ENCODE measurements at regions not wholly inside any gene's neighbourhood (a gene's known extent, or its start where the extent isn't known, plus 50 kb on each side); places are given as distances from the start of the nearest gene placed in this dataset.

DNA sequence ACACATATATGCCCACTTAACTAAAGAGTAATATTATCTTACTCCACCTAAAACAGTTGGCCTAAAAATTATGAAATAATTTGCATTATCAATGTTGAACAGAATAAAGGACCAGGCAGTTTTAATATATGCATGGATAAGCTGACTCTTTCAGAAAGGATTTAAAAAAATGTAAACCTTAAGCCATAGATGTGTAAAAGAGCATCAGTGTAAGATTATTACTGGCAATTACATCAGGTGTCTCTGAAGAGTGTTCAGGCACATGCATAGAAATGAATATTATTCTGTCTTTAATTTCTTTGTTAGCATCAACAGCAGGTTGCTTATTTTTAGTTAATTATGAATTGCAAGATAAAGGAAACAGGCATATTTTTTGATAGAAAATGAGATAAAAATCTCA, 1353.8 kb downstream of the C4orf33 start:
- Histone ChIP-seq H3K4me3 (ENCODE audit: low read depth, low read length) (no peak overlapping the region), H3K4me1 (ENCODE audit: control insufficient read depth, insufficient read depth, low read length) (no peaks in the 10 kb centered on the region), H3K27ac (ENCODE audit: extremely low read depth, low read depth, low read length) (no peak overlapping the region), H3K36me3 (ENCODE audit: control insufficient read depth in 2 of 2, insufficient read depth in 1 of 2, low read length in 2 of 2) (no peaks in the 10 kb centered on the region), H3K9me3 (ENCODE audit: control insufficient read depth, insufficient read depth, low read depth, low read length) (no peaks in the 10 kb centered on the region)
- no peak for TF ChIP-seq ZBTB20 (tag by site-specific recombination; IDR thresholded peaks at IDR 0.05)
- TF ChIP-seq ZNF626 (tag by site-specific recombination; IDR thresholded peaks at IDR 0.05), result no peak
- no peak for TF ChIP-seq ZNF169 (tag by site-specific recombination; IDR thresholded peaks at IDR 0.05)
- TF ChIP-seq ZNF660 (tag by site-specific recombination; IDR thresholded peaks at IDR 0.05), result no peak
- TF ChIP-seq ZNF777 (tag by site-specific recombination; IDR thresholded peaks at IDR 0.05; ENCODE audit: borderline replicate concordance), result no peak
- TF ChIP-seq, protein P1, sequence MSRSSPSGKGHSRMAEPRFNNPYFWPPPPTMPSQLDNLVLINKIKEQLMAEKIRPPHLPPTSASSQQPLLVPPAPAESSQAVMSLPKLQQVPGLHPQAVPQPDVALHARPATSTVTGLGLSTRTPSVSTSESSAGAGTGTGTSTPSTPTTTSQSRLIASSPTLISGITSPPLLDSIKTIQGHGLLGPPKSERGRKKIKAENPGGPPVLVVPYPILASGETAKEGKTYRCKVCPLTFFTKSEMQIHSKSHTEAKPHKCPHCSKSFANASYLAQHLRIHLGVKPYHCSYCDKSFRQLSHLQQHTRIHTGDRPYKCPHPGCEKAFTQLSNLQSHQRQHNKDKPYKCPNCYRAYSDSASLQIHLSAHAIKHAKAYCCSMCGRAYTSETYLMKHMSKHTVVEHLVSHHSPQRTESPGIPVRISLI (tag by site-specific recombination; IDR thresholded peaks at IDR 0.05), result no peak
- TF ChIP-seq, protein P2, sequence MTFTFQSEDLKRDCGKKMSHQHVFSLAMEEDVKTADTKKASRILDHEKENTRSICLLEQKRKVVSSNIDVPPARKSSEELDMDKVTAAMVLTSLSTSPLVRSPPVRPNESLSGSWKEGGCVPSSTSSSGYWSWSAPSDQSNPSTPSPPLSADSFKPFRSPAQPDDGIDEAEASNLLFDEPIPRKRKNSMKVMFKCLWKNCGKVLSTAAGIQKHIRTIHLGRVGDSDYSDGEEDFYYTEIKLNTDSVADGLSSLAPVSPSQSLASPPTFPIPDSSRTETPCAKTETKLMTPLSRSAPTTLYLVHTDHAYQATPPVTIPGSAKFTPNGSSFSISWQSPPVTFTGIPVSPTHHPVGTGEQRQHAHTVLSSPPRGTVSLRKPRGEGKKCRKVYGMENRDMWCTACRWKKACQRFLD (tag by site-specific recombination; IDR thresholded peaks at IDR 0.05), result no peak
- TF ChIP-seq, protein P3, sequence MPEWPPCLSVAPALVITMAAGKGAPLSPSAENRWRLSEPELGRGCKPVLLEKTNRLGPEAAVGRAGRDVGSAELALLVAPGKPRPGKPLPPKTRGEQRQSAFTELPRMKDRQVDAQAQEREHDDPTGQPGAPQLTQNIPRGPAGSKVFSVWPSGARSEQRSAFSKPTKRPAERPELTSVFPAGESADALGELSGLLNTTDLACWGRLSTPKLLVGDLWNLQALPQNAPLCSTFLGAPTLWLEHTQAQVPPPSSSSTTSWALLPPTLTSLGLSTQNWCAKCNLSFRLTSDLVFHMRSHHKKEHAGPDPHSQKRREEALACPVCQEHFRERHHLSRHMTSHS (tag by site-specific recombination; IDR thresholded peaks at IDR 0.05), result no peak
- no peak for TF ChIP-seq ZFP3 (tag by site-specific recombination; IDR thresholded peaks at IDR 0.05; ENCODE audit: low read depth)
- TF ChIP-seq ZNF701 (tag by site-specific recombination; IDR thresholded peaks at IDR 0.05), result no peak
- no peak for TF ChIP-seq ZNF624 (tag by site-specific recombination; IDR thresholded peaks at IDR 0.05)
- TF ChIP-seq ZNF560 (tag by site-specific recombination; IDR thresholded peaks at IDR 0.05; ENCODE audit: borderline replicate concordance), result no peak
- TF ChIP-seq PRDM1 (tag by site-specific recombination; IDR thresholded peaks at IDR 0.05), result no peak
- TF ChIP-seq ZBTB8A (tag by site-specific recombination; IDR thresholded peaks at IDR 0.05), result no peak
- ChIA-PET POLR2A (no interaction called here), CTCF (no interaction called here)

DNA sequence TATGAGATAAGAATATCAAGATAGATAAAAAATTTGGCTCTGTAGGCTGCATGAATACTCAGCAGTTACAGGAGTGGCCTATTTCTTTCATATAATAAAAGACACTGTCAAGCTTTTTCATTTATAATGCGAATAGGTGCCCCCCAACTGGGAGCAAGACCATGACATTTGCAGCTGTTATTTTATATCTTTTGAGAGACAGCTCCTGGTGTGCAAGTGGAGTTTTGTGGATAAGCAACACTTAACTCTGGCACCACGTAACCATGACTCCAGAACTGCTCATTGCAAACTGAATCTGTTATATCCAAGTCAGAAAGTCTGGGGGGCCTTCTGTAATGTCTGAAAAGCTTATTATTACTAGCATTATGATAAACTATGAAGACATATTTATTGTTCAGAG, 1372.4 kb downstream of the C4orf33 start:
- H3K4me1 ChIP-seq (ENCODE audit: control insufficient read depth, insufficient read depth, low read length), result no peaks in the 10 kb centered on the region
- no peak for TF ChIP-seq ZNF677 (tag by site-specific recombination; IDR thresholded peaks at IDR 0.05)
- no peak for TF ChIP-seq IKZF3 (tag by site-specific recombination; IDR thresholded peaks at IDR 0.05)
- TF ChIP-seq ZFP3 (tag by site-specific recombination; IDR thresholded peaks at IDR 0.05; ENCODE audit: low read depth), result no peak
- no peak for TF ChIP-seq ZNF777 (tag by site-specific recombination; IDR thresholded peaks at IDR 0.05; ENCODE audit: borderline replicate concordance)
- no peak for TF ChIP-seq ZNF423 (tag by site-specific recombination; IDR thresholded peaks at IDR 0.05)
- TF ChIP-seq ZNF157 (tag by site-specific recombination; IDR thresholded peaks at IDR 0.05), result no peak
- no peak for TF ChIP-seq ZNF768 (tag by site-specific recombination; IDR thresholded peaks at IDR 0.05)
- TF ChIP-seq, protein P4, sequence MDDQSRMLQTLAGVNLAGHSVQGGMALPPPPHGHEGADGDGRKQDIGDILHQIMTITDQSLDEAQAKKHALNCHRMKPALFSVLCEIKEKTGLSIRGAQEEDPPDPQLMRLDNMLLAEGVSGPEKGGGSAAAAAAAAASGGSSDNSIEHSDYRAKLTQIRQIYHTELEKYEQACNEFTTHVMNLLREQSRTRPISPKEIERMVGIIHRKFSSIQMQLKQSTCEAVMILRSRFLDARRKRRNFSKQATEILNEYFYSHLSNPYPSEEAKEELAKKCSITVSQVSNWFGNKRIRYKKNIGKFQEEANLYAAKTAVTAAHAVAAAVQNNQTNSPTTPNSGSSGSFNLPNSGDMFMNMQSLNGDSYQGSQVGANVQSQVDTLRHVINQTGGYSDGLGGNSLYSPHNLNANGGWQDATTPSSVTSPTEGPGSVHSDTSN (CRISPR knock-in tag; IDR thresholded peaks at IDR 0.05), result no peak
- TF ChIP-seq ZNF701 (tag by site-specific recombination; IDR thresholded peaks at IDR 0.05), result no peak
- no peak for TF ChIP-seq ZNF114 (tag by site-specific recombination; IDR thresholded peaks at IDR 0.05)
- TF ChIP-seq, protein P5, sequence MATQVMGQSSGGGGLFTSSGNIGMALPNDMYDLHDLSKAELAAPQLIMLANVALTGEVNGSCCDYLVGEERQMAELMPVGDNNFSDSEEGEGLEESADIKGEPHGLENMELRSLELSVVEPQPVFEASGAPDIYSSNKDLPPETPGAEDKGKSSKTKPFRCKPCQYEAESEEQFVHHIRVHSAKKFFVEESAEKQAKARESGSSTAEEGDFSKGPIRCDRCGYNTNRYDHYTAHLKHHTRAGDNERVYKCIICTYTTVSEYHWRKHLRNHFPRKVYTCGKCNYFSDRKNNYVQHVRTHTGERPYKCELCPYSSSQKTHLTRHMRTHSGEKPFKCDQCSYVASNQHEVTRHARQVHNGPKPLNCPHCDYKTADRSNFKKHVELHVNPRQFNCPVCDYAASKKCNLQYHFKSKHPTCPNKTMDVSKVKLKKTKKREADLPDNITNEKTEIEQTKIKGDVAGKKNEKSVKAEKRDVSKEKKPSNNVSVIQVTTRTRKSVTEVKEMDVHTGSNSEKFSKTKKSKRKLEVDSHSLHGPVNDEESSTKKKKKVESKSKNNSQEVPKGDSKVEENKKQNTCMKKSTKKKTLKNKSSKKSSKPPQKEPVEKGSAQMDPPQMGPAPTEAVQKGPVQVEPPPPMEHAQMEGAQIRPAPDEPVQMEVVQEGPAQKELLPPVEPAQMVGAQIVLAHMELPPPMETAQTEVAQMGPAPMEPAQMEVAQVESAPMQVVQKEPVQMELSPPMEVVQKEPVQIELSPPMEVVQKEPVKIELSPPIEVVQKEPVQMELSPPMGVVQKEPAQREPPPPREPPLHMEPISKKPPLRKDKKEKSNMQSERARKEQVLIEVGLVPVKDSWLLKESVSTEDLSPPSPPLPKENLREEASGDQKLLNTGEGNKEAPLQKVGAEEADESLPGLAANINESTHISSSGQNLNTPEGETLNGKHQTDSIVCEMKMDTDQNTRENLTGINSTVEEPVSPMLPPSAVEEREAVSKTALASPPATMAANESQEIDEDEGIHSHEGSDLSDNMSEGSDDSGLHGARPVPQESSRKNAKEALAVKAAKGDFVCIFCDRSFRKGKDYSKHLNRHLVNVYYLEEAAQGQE (tag by site-specific recombination; IDR thresholded peaks at IDR 0.05), result no peak
- H3K27ac ChIP-seq (ENCODE audit: extremely low read depth, low read depth, low read length), result no peak overlapping the region
- no peaks in the 10 kb centered on the region for H3K9me3 ChIP-seq (ENCODE audit: control insufficient read depth, insufficient read depth, low read depth, low read length)
- H3K36me3 ChIP-seq (ENCODE audit: control insufficient read depth in 2 of 2, insufficient read depth in 1 of 2, low read length in 2 of 2), result no peaks in the 10 kb centered on the region
- ChIA-PET POLR2A (no interaction called here), CTCF (no interaction called here)
- no peak overlapping the region for H3K4me3 ChIP-seq (ENCODE audit: low read depth, low read length)

Data from HEK293 (cell line).